ENCODE measurements at regions not wholly inside any gene's neighbourhood (a gene's known extent, or its start where the extent isn't known, plus 50 kb on each side); places are given as distances from the start of the nearest gene placed in this dataset.

- TF ChIP-seq EZH2 (IDR thresholded peaks at IDR 0.05; ENCODE audit: borderline replicate concordance, low read depth, low read length, severe bottlenecking), result no peak
- no peak for TF ChIP-seq MYC (IDR thresholded peaks at IDR 0.05; ENCODE audit: low read depth, low read length)
- no peak for TF ChIP-seq CTCF (IDR thresholded peaks at IDR 0.05; ENCODE audit: extremely low read depth in 1 of 2, insufficient read depth in 1 of 2, low read depth in 1 of 2, low read length in 2 of 2)
Observed at GRCh38 chr7:19957664-19958063, 184.2 kb upstream of the TMEM196 start.
